Activated CD8-positive, alpha-beta T cell treated with anti-CD3 and anti-CD28 coated beads for 36 hours (primary cell): ENCODE measurements at regions not wholly inside any gene's neighbourhood (a gene's known extent, or its start where the extent isn't known, plus 50 kb on each side); places are given as distances from the start of the nearest gene placed in this dataset.

Experiments used
- ATAC-seq: fragments of 200-7000 bp; cut with Tn5 transposase; one replicate; pipeline ENCODE4 v1.10.0; 2021; ENCODE audit warnings: mild to moderate bottlenecking, moderate library complexity
- CTCF ChIA-PET: fragments of 350-600 bp; sonication (Branson Sonifier 250); formaldehyde crosslinking; loops from one replicate; lab custom pipeline; 2021; ENCODE audit warnings: antibody characterized with exemption; lab: Charles Lee
- POLR2A ChIA-PET: fragments of 350-600 bp; sonication (Branson Sonifier 250); formaldehyde crosslinking; loops from one replicate; lab custom pipeline; 2021; ENCODE audit warnings: antibody characterized with exemption; lab: Charles Lee
- DNase-seq: peaks from one replicate; pipeline ENCODE4 v3.0.0-alpha.2; 2020
- H3K27ac Mint-ChIP-seq: one replicate; pipeline ENCODE4 v1.8.0; 2021; ENCODE audit warnings: mild to moderate bottlenecking, mixed read lengths
- H3K27me3 Mint-ChIP-seq: one replicate; pipeline ENCODE4 v1.8.0; 2021; ENCODE audit warnings: mixed read lengths
- H3K36me3 Mint-ChIP-seq: one replicate; pipeline ENCODE4 v1.8.0; 2021; ENCODE audit warnings: low read depth, mixed read lengths
- H3K4me1 Mint-ChIP-seq: one replicate; pipeline ENCODE4 v1.8.0; 2021; ENCODE audit warnings: low read depth, mixed read lengths
- H3K4me3 Mint-ChIP-seq: one replicate; pipeline ENCODE4 v1.8.0; 2021; ENCODE audit warnings: mild to moderate bottlenecking, moderate library complexity, mixed read lengths
- H3K9me3 Mint-ChIP-seq: one replicate; pipeline ENCODE4 v1.8.0; 2021; ENCODE audit warnings: mixed read lengths
- intact Hi-C: fragments of 100-400 bp; cut with micrococcal nuclease; formaldehyde crosslinking; loops from one replicate; pipeline ENCODE4 v1.10.0; 2022
- TF ChIP-seq, protein P1 (sequence below): fragments of 200-600 bp; IDR thresholded peaks from one replicate; pipeline ENCODE4 v1.8.0; 2022; ENCODE audit warnings: antibody characterized with exemption, mild to moderate bottlenecking

DNA sequence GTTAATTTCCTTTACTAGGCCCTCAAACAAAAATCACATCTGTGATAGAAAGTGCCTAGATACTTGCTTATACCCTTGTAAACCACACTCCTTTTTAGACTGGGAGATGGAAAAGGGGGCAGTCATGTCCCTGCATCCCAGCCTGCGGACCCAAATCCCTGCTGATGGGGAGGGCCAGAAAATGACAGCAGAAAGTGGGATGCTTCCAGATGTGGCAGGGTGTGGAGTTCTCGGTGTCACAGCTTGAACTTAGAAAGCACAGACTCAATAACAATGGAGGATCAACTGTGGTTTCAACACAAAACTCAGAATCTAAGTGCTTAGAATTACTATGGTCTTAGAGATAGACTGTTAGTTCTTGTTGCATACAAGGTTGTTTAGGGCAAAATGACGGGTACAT is 95.6 kb upstream of the F3 start:
- POLR2A ChIA-PET: no interaction called here

DNA sequence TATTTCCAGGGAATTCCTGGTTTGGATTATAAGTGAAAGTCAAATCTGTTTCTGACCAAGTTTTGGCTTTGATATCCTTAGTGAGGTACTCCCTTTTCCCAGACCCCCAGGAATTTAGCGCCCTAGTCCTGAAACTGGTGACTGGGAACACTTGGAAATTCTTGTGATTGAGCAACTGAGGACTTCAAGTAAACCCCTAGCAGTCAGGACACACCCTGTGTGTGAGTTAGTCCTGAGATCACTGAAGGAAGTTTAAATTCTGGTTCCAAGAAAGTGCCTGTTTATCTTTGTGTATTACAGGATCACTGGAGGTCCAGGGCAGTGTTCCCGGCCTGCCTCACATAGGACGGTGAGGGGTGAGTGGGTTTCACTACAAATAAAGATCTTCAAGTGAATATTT is 95.1 kb upstream of the F3 start:
- Mint-ChIP-seq H3K4me3 (no peak overlapping the region), H3K36me3 (no peaks in the 10 kb centered on the region), H3K4me1 (no peaks in the 10 kb centered on the region), H3K27me3 (peaks cover 9% of the 10 kb centered on the region), H3K9me3 (no peaks in the 10 kb centered on the region), H3K27ac (no peak overlapping the region)
- ATAC-seq (no peak), DNase-seq (no peak)
- TF ChIP-seq, protein P1, sequence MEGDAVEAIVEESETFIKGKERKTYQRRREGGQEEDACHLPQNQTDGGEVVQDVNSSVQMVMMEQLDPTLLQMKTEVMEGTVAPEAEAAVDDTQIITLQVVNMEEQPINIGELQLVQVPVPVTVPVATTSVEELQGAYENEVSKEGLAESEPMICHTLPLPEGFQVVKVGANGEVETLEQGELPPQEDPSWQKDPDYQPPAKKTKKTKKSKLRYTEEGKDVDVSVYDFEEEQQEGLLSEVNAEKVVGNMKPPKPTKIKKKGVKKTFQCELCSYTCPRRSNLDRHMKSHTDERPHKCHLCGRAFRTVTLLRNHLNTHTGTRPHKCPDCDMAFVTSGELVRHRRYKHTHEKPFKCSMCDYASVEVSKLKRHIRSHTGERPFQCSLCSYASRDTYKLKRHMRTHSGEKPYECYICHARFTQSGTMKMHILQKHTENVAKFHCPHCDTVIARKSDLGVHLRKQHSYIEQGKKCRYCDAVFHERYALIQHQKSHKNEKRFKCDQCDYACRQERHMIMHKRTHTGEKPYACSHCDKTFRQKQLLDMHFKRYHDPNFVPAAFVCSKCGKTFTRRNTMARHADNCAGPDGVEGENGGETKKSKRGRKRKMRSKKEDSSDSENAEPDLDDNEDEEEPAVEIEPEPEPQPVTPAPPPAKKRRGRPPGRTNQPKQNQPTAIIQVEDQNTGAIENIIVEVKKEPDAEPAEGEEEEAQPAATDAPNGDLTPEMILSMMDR: no peak
- intact Hi-C loops: no loop called here
- POLR2A ChIA-PET: no interaction called here
- CTCF ChIA-PET: no interaction called here

More for the DNA sequence above, 95.6 kb upstream of the F3 start:
- Mint-ChIP-seq H3K27ac (no peak overlapping the region), H3K4me3 (no peak overlapping the region), H3K9me3 (no peaks in the 10 kb centered on the region), H3K36me3 (no peaks in the 10 kb centered on the region), H3K4me1 (no peaks in the 10 kb centered on the region), H3K27me3 (peaks cover 9% of the 10 kb centered on the region)
- ATAC-seq: no peak
- TF ChIP-seq, protein P1: no peak
- intact Hi-C loops: no loop called here
- CTCF ChIA-PET: no interaction called here
- no peak for DNase-seq

DNA sequence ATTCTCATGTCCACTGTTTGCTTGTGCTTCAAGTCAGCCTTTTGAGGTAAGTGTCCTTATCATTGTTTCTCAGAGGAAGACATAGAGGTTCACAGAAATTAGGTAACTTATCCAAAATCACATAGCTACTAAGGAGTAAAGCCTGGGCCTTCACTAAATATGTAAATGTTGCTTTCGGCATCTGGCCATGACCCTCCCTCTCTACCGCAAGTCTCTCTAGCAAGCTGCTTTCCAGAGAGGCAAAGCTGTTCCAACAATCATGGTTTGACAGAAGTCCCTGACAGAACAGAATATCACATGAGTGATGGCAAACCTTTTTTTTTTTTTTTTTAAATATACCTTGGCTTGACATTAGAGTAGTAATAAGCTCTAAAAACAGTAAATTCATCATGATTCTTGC is 94.5 kb upstream of the F3 start:
- Mint-ChIP-seq H3K27me3 (peaks cover 9% of the 10 kb centered on the region), H3K27ac (no peak overlapping the region), H3K9me3 (no peaks in the 10 kb centered on the region), H3K4me3 (no peak overlapping the region), H3K4me1 (no peaks in the 10 kb centered on the region), H3K36me3 (no peaks in the 10 kb centered on the region)
- CTCF ChIA-PET: interaction anchor here (1.7 kb wide), 1 partner anchor 21 kb away, joined by 3 read pairs; no protein-coding TSS in a partner anchor
- no peak for ATAC-seq
- POLR2A ChIA-PET: no interaction called here
- intact Hi-C loops: no loop called here
- TF ChIP-seq, protein P1: no peak
- DNase-seq: no peak

DNA sequence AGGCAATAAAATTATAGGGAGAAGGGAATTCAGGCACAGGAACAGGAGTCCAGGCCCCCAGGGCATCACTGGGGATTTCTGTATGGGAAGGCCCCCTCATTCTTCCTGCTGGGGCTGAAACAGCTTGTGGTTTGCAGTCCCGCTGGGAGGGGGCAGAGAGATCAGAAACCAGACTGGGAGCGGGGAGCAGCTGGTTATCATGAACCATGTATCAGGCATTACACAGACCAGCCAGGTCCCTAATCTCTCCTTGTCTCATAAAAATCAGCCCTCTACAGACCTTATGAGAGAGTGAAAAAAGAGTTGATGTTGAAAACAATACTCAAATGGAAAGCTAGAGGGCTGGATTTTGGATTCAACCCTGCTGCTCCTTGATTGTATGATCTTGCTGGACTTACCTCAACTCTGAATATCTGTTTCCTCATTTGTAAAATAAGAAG is 93.4 kb upstream of the F3 start:
- intact Hi-C loops: no loop called here
- Mint-ChIP-seq H3K9me3 (no peaks in the 10 kb centered on the region), H3K27ac (no peak overlapping the region), H3K27me3 (peaks cover 9% of the 10 kb centered on the region), H3K36me3 (no peaks in the 10 kb centered on the region), H3K4me3 (no peak overlapping the region), H3K4me1 (no peaks in the 10 kb centered on the region)
- POLR2A ChIA-PET: no interaction called here
- no peak for ATAC-seq
- no peak for DNase-seq
- TF ChIP-seq, protein P1: no peak
- CTCF ChIA-PET: interaction anchor here (1.7 kb wide), 1 partner anchor 20 kb away, joined by 3 read pairs; no protein-coding TSS in a partner anchor

DNA sequence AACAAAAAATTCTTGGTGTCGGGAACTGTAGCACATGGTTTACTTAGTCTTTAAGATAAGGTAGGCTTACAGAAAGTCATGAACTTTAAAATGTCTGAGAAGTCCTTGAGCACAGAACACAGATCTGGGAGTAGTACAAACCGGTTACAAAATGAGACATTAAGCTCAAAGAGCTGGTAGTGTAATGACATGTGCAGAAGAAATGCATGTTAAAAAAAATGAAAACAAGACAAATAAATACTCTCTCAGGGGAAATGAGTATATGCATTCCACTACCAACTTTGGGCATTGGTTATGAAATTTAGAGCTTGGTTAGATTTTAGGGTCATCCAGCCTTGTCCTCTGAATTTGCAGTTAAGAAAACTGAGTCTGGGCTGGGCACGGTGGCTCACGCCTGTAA is 91.5 kb upstream of the F3 start:
- no peaks in the 10 kb centered on the region for H3K36me3 Mint-ChIP-seq
- H3K4me1 Mint-ChIP-seq: no peaks in the 10 kb centered on the region
- TF ChIP-seq, protein P1: no peak
- DNase-seq (no peak), ATAC-seq (no peak)
- H3K4me3 Mint-ChIP-seq: no peak overlapping the region
- peaks cover 9% of the 10 kb centered on the region for H3K27me3 Mint-ChIP-seq
- no peak overlapping the region for H3K27ac Mint-ChIP-seq
- POLR2A ChIA-PET: interaction anchor here (0.6 kb wide), 1 partner anchor 192 kb away, joined by 3 read pairs; no protein-coding TSS in a partner anchor
- H3K9me3 Mint-ChIP-seq: no peaks in the 10 kb centered on the region
- CTCF ChIA-PET: no interaction called here
- intact Hi-C loops: no loop called here
